ENCODE measurements at regions not wholly inside any gene's neighbourhood (a gene's known extent, or its start where the extent isn't known, plus 50 kb on each side); places are given as distances from the start of the nearest gene placed in this dataset.

- DNase-seq (ENCODE audit: low read depth in 4 of 4, low spot score in 3 of 4) = no peak
Measured at GRCh38 chr7:28292834-28293526, 112.4 kb upstream of the JAZF1 start.

GRCh38 chr7:28293527-28293835 lies 112.9 kb upstream of the JAZF1 start:
- no peak for DNase-seq (ENCODE audit: low read depth in 4 of 4, low spot score in 3 of 4)

GRCh38 chr7:28296571-28297483 lies 115.5 kb upstream of the CREB5 start:
- no peak for DNase-seq (ENCODE audit: low read depth in 4 of 4, low spot score in 3 of 4)

GRCh38 chr7:28297801-28298459 lies 114.4 kb upstream of the CREB5 start:
- no peak for DNase-seq (ENCODE audit: low read depth in 4 of 4, low spot score in 3 of 4)

- DNase-seq (ENCODE audit: low read depth in 4 of 4, low spot score in 3 of 4) = peak in 3 of 4 donors; percentile 38 to 41 (median 40)
Measured at GRCh38 chr7:28298870-28299518, 113.3 kb upstream of the CREB5 start.

- no peak for DNase-seq (ENCODE audit: low read depth in 4 of 4, low spot score in 3 of 4)
Measured at GRCh38 chr7:28299556-28299955, 112.8 kb upstream of the CREB5 start.

- DNase-seq (ENCODE audit: low read depth in 4 of 4, low spot score in 3 of 4) = no peak
Measured at GRCh38 chr7:28300488-28300887, 111.8 kb upstream of the CREB5 start.

GRCh38 chr7:28301148-28301641 lies 111.1 kb upstream of the CREB5 start:
- DNase-seq (ENCODE audit: low read depth in 4 of 4, low spot score in 3 of 4) = no peak

- no peak for DNase-seq (ENCODE audit: low read depth in 4 of 4, low spot score in 3 of 4)
Measured at GRCh38 chr7:28304290-28304689, 108.0 kb upstream of the CREB5 start.

- DNase-seq (ENCODE audit: low read depth in 4 of 4, low spot score in 3 of 4) = no peak
Measured at GRCh38 chr7:28309704-28310459, 102.4 kb upstream of the CREB5 start.

- no peak for DNase-seq (ENCODE audit: low read depth in 4 of 4, low spot score in 3 of 4)
Measured at GRCh38 chr7:28310460-28310848, 101.9 kb upstream of the CREB5 start.

- DNase-seq (ENCODE audit: low read depth in 4 of 4, low spot score in 3 of 4) = peak in 1 of 4 donors; percentile 4
Measured at GRCh38 chr7:28311670-28312069, 100.6 kb upstream of the CREB5 start.

GRCh38 chr7:28312948-28313347 lies 99.4 kb upstream of the CREB5 start:
- DNase-seq (ENCODE audit: low read depth in 4 of 4, low spot score in 3 of 4) = no peak

- DNase-seq (ENCODE audit: low read depth in 4 of 4, low spot score in 3 of 4) = no peak
Measured at GRCh38 chr7:28314841-28315240, 97.5 kb upstream of the CREB5 start.

GRCh38 chr7:28315565-28316410 lies 96.5 kb upstream of the CREB5 start:
- no peak for DNase-seq (ENCODE audit: low read depth in 4 of 4, low spot score in 3 of 4)

GRCh38 chr7:28316489-28316888 lies 95.8 kb upstream of the CREB5 start:
- no peak for DNase-seq (ENCODE audit: low read depth in 4 of 4, low spot score in 3 of 4)

GRCh38 chr7:28318101-28318762 lies 94.1 kb upstream of the CREB5 start:
- DNase-seq (ENCODE audit: low read depth in 4 of 4, low spot score in 3 of 4) = no peak

- DNase-seq (ENCODE audit: low read depth in 4 of 4, low spot score in 3 of 4) = no peak
Measured at GRCh38 chr7:28323833-28324232, 88.5 kb upstream of the CREB5 start.

- no peak for DNase-seq (ENCODE audit: low read depth in 4 of 4, low spot score in 3 of 4)
Measured at GRCh38 chr7:28328146-28328545, 84.2 kb upstream of the CREB5 start.
